NOMO-1 treated with dmso at 0.1 percent for 144 hours (cell line): ENCODE measurements at regions not wholly inside any gene's neighbourhood (a gene's known extent, or its start where the extent isn't known, plus 50 kb on each side); places are given as distances from the start of the nearest gene placed in this dataset.

Source experiments
- DNase-seq: peaks from one replicate; lab custom pipeline; 2025; ENCODE audit not compliant: unreplicated experiment; lab: John Stamatoyannopoulos, UW

DNA sequence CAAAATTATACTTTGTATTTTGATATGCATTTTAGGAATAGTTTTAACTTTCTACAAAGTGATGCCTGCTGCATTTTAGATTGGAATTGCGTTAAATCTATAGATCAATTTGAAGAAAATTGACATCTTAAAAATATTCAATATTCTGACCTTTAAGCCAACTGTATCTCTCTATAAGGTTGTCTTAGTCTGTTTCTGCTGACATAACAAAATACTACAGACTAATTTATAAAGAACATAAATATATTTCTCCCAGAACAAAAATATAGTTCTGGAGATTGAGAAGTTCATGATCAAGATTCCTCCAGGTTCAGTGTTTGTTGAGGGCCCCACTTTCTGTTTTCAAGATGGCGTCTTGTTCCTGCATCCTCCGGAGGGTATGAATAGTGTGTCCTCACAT lies 73.6 kb upstream of the NEGR1 start:
- DNase-seq: no peak

DNA sequence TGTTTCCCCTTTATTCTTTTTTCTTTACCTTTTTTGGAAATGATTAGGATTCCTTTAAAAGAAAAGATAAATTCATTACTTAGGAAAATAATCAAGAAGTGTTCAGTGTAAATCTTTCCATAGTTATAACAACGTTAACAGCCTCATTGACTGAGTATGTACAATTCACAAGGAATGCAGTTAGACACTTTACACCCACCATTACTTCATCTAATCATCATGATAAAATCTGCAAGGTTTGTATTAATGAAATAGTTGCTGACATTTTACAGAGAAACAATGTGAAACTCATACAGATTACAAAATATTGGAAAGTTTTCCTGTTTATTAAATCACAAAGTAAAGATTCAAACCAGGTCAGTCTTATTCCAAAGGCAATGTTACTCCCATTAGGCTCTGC lies 59.3 kb upstream of the NEGR1 start:
- DNase-seq: no peak

DNA sequence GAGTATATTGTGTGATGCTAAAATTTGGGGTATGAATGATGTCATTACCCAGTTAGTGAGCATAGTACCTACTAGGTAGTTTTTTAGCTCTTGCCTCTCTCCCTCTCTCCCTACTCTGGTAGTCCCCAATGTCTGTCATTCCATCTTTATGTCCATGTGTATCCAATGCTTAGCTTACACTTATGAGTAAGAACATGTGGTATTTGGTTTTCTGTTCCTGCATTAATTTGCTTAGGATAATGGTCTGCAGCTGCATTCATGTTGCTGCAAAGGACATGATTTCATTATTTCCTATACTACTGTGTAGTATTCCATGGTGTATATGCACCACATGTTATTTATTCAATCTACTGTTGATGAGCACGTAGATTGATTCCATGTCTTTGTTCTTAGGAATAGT lies 54.4 kb upstream of the NEGR1 start:
- DNase-seq: no peak
